DMS153 treated with DMSO at 0.1 percent for 48 hours (cell line): ENCODE measurements at regions not wholly inside any gene's neighbourhood (a gene's known extent, or its start where the extent isn't known, plus 50 kb on each side); places are given as distances from the start of the nearest gene placed in this dataset.

Source experiments
- DNase-seq: peaks from one replicate; lab custom pipeline; 2025; ENCODE audit not compliant: unreplicated experiment; lab: John Stamatoyannopoulos, UW

DNA sequence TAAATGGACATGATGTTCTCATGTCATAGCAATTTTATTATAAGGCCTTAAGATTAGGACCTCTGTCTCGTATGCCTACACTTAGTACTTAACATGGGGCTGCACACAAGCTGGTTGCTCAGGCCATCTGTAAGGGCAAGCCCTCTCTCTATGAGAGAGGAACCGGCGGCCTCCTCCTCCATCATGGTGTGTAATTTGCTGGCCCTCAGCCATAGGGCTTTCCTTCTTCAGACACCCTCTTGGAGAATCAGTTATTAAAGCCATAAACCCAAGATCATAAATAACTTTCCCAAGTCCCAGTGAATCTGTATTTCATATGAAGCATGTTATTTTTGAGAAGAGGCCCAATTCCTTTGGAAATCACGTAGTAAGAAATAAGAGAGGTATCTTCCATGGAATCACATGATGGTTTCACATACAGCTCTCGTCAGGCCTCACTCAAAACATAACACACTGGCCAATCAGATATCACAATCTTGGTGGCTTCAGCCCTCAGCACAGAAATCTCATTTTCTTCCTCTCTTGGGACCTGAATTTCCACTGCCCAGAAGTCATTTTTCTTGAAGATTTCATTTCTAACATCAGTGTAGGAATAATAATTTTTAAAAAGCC lies 92.6 kb downstream of the RDH14 start:
- no peak for DNase-seq

DNA sequence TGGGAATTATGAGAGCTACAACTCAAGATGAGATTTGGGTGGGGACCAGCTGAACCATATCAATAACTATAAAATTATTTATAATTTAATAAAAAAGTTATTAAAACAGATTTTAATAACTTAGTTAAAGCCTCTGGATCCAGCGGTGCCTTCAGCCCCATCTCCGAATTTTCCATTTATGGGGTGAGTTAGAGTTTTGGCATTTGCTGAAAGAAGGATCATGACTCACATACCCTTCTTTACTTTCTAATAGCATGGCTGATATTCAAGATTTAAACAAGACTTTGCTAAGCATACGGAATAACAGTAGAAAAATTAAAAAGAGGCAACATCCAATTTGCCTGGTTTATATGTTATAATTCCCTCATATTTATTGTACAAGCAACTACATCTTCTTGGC lies 94.5 kb downstream of the RDH14 start:
- no peak for DNase-seq

DNA sequence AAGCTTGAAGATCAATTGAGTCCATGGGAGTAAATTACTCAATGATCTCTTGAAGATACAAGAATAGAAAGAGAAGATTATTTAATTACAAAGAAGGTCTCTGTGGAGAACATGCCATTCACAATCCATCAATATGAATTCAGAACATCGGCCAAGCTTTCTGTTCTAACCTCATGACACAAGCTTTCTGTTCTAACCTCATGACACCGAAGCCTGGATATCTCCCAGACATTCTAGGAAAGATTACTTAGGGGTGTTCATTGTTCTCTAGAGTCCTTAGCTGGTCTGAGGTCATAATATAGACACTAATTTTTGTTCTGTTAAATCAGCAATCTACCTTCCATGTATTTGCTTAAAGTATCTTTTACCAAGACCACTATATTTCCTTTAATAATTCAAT lies 95.5 kb downstream of the RDH14 start:
- DNase-seq = no peak

DNA sequence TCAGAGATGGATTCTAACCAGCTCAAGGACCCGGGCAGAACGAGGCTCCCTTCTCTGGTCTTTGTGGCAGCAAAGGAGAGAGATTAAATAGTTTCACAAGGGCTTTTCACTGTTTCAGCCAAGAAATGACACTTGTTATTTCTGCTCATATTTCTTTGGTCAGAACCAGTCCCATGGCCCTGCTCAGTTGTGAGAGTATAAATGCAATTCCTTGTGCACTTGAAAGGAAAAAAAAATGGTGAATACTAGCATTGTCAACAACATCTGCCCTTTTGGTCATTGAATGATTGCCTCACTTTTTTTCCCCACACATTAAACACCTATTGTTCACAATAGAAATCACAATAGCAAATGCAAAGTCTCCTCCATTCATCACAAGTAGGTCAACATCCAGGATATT lies 104.4 kb downstream of the RDH14 start:
- no peak for DNase-seq

DNA sequence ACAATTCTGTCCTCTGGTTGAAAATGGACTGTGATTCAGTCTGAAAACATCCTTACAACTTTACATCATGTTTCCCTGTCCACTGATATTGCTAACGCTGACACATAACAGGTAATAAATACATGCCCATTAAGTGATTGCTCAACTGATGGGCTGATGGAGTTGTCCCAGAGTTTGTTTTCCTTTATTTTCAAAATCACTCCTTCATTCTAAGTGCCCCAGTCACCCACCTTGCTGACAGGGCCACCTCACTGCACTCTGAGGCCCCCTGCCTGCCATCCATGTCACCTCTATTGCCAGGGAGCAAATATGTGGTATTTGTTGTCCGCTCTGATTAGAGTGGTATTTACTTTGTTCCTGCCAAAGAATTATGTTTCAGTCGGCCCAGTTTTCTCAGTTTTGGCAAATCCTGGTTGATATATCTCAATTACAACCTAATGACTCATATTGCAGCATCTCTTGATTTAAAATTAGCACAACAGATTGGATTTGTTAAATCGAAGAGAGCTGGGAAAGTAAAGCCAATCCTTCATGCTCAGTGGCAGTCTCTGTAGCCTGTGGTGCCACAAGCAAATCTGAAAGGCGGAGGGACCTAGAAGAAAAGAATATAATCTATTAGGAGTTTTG lies 105.1 kb downstream of the RDH14 start:
- DNase-seq = no peak

DNA sequence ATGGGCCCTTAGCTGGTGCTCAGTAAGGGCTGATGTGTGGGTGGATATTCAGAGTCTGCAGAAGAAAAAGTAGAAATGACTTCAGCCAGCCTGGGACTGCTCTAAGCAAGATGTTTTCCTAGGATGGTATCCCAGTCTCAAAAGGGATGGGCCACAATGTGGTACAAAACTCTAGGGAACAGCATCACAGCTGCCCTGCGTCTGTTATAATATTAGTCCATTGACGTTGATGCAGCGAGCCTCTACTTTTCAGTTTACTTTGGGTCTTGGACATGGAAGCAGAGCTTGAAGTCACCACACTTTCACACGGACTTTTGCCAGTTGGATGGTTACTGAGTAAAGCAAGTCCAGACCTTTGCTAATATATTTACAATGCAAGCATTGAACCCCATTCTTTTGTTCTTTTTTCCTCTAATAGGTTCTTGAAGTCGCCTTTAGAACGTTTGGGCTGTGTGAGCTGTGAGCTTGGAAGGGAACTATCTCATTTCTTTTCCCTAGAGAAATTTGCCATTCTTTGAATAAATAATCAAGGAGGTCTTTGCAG lies 105.7 kb downstream of the RDH14 start:
- no peak for DNase-seq

DNA sequence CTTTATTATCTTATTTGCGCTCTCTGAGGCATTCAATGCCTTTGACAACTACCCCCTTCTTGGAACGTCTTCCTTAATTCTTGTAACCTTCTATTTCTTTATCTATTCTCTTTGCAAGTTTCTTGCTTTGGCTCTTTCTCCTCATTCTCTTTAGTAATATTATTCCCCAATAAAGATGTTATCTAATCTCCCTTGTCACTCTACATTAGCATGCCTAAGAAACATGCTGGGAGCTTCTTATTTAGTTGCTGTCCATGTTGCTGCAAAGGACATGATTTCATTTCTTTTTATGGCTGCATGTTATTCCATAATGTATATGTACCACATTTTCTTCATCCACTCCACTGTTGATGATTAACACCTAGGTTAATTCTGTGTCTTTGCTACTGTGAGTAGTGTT lies 113.7 kb downstream of the RDH14 start:
- DNase-seq = no peak

DNA sequence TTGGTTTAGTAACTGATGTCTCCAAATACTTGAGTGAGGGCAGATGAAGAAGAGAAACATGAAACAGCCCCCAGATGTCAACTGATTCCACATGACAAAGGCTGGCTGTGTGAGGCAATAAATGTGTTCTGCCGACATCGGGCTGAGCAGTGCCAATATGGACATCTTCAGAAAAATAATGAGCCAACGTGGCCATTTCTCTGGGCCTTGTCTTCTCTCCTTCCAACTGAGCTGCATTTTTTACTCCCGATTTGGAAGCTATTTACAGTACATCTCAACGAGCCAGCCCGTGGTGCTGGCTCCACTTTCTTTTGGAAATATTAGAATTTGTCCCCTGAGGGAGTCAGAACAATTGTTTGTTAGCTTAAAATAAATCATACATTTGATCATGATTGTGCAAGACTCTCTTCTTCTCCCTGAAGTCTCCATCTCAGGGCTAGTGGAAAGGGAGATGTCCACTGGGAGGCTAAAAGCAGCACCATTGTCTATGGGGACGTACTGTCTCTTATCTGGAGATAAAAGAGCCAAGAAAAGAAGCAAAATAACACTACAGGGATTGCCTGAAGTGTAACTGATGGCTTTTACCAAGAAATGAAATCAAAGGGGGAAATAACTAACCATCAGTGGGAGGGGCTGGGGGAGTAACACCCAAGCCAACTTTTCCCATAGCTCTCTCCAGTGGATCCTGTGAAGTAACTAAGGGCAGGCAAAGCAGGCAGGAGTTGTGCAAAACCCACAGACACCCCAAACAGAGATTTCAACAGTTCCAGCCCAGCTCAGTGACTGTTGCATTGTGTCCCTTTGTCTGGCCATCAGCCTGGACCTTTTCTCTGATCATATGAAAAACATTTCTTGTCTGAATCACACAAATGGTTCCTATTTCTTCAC lies 114.8 kb downstream of the RDH14 start:
- no peak for DNase-seq

DNA sequence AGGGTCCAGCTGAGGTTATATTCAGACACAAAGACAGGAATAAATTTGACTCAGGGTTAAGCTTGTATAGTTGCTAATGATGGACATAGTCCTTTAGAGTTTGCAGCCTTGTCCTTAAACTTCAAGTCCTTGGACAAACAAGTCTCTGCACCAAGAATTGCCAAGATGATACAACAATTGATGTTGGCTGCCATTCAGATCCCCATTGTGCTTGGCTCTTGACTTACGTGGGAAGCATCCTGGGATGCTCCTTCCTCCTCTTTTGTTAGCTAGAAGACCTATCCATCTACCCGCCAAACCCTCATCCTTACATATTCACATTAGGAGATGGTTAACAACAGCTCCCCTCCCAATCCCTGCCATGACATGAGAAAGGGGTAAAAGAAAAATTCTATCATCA lies 115.6 kb downstream of the RDH14 start:
- DNase-seq = no peak

DNA sequence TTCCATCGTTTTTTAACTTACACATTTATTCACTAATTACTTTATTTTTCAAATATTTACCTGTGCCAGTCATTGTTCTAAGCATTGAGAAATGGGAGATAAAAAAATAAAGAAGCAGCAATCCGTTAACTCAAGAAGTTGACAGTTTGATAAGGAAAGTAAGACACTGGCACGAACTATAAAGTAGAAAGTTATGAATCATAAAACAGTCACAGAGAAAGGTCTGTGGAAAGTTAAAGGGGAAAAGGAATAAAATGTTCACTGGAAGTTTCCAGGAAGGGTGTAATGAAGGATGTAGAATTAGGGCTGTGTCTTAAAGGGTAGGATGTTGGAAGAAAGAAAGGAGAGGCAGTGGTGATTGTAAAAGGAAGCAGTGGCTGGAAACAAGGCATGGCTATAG lies 118.9 kb downstream of the RDH14 start:
- DNase-seq = no peak

DNA sequence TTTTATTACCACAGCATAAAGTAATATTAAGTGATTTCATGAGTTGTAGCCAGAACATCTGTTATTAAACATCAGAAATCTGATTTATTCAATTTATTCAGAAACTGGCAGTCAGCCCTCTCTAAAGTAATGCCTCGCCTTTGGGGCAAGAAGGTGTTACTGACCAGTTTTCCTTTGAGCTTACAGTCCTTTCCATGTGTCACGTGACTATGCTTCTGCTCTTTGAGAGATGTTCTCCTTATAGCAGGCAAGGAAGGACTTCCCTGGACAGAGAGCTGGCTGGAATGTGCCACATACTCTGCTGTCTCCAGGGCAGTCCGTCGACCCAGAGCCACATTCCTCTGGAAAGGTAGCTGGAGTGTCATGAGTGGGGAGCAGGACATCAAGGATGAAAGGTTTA lies 119.7 kb downstream of the RDH14 start:
- no peak for DNase-seq

DNA sequence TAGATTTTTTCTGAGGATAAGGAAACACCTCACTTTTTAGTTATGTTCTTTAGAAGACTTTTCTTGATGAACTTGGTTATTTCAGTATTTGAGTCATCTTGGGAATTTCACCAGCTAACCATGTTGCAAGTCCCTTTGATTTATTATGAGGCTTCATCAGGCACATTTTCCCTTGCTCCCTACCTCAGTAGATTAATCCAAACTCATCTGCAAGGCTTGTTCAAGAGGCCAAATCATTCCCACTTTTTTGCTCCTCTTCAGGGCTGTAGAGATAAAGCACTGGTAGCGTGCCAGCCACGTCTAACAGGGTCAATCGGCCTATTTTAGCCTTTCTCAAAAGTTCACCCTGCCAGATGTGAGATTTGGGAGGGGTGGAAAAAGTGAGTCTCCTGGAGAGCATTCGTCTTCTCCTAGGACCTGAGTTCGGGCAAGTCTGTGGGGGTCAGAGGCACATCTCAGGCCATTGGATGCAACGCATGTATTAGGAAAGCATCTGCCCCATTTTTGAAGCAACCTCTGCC lies 120.3 kb downstream of the RDH14 start:
- no peak for DNase-seq

DNA sequence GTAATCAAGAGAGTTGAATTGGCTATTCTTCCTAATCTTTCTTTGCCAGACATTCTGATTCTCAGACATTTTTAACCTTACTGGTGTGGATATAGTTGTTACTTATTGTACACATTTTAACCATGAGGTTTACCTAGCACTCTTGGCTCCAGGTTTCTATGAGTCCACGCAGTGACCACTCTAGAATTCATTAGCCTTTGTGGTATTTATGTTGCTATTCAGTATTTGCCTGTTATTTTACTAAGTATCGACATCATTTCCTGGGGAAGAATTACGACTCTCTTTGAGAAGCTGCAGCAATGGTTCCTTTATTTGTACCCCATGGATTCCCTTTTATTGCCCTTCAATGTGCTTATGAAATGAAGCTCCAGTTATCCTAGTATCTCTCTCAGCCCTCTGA lies 120.7 kb downstream of the RDH14 start:
- DNase-seq = no peak

DNA sequence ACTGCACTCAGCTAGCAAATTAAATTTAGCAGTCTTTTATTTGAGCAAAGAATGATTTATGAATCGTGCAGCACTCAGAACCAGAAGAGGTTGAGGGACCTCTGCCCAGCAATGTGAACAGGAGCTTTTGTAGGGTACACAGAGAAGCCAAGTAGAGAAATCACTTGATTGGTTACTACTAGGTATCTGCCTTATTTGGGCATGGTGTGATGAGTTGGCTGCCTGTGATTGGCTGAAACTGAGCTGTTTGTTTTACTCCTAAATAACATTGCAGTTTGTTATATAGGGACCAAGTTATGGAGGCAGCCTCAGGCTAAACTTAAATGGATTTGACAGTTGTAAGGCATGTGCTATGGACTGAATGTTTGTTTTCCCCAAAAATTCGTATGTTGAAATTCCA lies 122.5 kb downstream of the RDH14 start:
- no peak for DNase-seq

DNA sequence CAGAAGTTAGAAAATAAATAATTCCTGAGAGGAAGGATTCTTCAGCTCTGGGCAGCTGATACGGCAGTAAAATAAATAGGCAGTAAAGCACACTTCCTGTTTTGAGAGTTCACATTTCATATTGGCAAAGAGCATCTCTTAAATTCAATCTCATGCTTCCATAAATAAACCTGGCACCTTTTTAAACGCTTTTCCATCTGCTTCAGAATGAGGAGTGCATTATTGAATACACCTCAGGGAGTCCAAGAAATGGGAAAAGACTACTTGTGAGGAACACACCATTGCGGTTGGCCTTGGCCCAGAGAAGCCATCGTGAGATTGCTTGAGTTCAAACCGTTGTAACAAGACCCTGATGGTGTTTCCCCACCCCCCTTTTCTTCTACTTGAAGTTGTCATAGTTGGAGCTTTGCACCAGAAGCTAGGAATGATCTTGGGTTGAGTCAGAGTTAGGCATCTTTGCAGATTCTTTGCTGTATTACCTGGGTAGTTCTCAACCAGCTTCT lies 123.9 kb downstream of the RDH14 start:
- no peak for DNase-seq

DNA sequence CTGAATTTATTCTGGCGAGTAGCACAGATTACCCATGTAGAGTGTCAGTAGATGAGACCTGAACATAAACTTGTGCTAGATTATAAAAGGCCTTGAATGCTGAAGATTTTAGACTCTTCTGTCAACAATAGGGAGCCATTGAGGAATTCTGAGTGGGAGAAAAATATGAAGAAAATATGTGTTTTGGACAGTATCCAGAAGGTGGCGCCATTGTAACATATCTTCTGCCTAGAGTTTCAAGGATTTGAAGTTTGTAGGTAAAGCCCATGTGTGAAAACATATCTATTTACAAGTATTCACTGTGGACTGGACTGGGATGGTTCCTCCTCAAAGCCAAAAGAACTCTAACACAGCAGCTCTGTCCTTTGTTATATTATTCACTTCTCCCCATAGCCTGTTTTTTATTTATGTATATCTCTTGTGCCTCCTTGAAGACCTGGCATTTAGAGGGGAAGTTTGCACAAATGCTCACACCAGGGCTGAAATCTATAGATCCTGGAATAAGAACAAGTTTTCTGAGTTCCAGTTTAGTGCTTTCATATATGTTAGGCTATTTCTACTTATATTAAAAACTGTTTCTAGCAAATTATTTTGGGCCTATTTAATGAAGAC lies 124.9 kb downstream of the RDH14 start:
- DNase-seq = peak; percentile 86

DNA sequence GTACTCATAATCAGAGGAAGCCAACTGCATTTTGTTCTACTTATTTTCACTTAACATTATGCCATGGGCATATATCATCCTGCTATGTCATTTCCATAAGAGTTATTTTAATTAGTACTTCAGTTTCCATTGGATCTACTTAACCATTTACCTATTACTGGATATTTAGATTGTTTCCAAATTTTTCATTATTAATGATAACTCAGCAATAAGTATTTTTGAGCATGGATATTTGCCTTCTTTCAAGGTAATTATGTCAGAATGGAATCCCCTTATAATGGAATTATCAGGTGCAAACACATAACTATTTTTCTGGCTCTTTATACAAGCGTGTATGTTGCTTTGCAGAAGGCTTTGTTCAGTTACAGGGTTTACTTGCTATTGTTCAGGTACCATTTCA lies 126.6 kb downstream of the RDH14 start:
- DNase-seq = no peak

DNA sequence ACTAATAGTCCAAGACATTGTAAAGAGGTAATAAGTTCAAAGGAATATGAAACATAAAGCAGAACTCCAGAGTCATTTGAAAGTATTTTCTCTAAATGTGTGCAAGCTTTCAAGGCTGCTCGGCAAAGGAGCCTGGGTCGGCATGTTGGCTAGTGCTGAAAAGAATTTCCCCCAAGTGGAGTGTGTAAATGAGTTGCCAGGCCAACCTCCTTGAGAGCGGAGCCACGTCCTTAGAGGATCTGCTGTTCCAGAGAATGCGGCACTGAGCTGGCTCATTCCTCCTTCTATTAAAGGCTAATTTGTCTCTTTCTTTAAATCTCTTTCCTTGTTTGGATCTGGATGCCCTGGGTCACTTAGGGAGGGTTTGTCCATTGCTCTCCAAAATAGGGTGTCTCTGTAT lies 127.5 kb downstream of the RDH14 start:
- no peak for DNase-seq

DNA sequence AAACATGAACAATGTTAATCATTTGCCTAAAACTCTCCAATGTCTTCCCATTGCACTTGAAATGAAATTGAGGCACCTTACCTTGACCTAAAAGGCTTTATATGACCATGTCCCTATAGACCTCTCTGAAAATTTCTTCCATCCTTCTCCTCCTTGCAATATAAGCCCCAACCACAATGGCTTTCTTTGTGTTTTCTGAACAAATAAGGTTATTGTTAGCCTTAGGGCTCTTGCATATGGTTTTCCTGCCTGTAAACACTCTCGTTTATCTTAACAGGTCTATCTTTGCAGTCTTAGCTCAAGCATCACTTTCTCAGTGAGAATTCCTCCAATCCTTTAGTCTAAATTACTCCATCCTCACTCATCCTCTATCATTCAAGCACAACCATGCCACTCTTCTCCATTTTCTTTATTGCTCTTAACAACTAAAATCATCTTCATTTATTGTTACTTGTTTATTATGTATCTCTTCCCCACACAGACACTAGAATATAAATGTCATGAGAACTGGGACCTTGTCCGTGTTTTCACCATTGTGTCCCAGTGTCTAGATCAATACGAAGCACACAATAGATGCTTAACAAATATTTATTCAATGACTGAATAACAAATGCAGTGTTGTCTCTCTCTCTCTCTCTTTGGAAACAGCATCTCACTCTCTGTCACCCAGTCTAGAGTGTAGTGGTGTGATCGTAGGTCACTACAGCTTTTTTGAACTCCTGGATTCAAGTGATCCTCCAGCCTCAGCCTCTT lies 129.3 kb downstream of the RDH14 start:
- no peak for DNase-seq

DNA sequence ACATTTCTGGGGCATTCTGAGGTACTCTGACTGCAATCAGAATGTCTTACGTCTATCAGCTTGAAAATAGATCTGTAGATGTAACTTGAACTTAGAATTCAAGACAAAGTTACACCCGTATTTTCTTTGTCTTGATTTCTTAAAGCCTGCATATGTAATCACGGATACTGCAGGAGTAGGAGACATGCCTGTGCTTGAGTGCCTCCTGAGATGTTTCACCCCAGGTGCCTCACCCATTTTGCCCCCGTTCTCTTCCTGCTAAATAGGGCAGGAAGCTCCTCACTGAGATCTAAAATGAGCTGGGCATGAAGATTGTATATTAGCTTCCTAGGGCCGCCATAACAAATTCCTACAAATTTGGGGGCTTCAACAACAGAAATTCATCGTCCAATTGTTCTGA lies 131.9 kb downstream of the RDH14 start:
- DNase-seq = no peak
